IMR-90 (cell line): ENCODE measurements at regions not wholly inside any gene's neighbourhood (a gene's known extent, or its start where the extent isn't known, plus 50 kb on each side); places are given as distances from the start of the nearest gene placed in this dataset.

Source experiments
- ATAC-seq: fragments of 200-7000 bp; cut with Tn5 transposase; 2 replicates; pipeline ENCODE4 v1.9.1; 2020; ENCODE audit warnings: low read depth, mild to moderate bottlenecking, moderate library complexity
- BruUV-seq: library from RNA; stranded (reverse); fragments of 400-500 nt; replicated peaks from 2 replicates; lab custom pipeline; 2021; lab: Mats Ljungman, UMichigan
- CTCF ChIA-PET: fragments of 300-600 bp; formaldehyde crosslinking; extraction: SDS; loops from one replicate; lab custom pipeline; 2021; ENCODE audit warnings: antibody characterized with exemption; lab: Yijun Ruan, JAX
- POLR2A ChIA-PET: fragments of 300-600 bp; sonication (Branson Sonifier 250); formaldehyde crosslinking; loops from one replicate; lab custom pipeline; 2022; ENCODE audit warnings: antibody characterized with exemption; ENCODE audit not compliant: unreplicated experiment; lab: Charles Lee
- DNase-seq: peaks from one replicate; pipeline ENCODE4 v3.0.0; 2013
- H2AFZ ChIP-seq: replicated peaks from 2 replicates; pipeline ENCODE3; 2013; ENCODE audit warnings: low read length, mild to moderate bottlenecking; ENCODE audit not compliant: poor library complexity
- H2AK5ac ChIP-seq: 2 replicates; pipeline ENCODE4 v1.6.1; 2013; ENCODE audit warnings: low read depth, low read length, inconsistent platforms
- H2AK9ac ChIP-seq: replicated peaks from 2 replicates; pipeline ENCODE3; 2013; ENCODE audit warnings: mild to moderate bottlenecking, low read depth, low read length, moderate library complexity; ENCODE audit not compliant: poor library complexity
- H2BK120ac ChIP-seq: 2 replicates; pipeline ENCODE4 v1.6.1; 2013; ENCODE audit warnings: low read depth, low read length, inconsistent platforms
- H2BK15ac ChIP-seq: 3 replicates; pipeline ENCODE4 v1.6.1; 2013; ENCODE audit warnings: low read depth, low read length, inconsistent platforms
- H2BK20ac ChIP-seq: 2 replicates; pipeline ENCODE4 v1.6.1; 2013; ENCODE audit warnings: low read depth, mild to moderate bottlenecking, inconsistent platforms, low read length, moderate library complexity
- H2BK5ac ChIP-seq: 2 replicates; pipeline ENCODE4 v1.6.1; 2013; ENCODE audit warnings: mild to moderate bottlenecking, low read depth, low read length, inconsistent platforms; ENCODE audit not compliant: poor library complexity, severe bottlenecking
- H3K14ac ChIP-seq: replicated peaks from 2 replicates; pipeline ENCODE4 v1.6.1; 2013; ENCODE audit warnings: low read depth, low read length, inconsistent platforms
- H3K18ac ChIP-seq: 2 replicates; pipeline ENCODE4 v1.6.1; 2013; ENCODE audit warnings: low read depth, low read length, control low read depth
- H3K23ac ChIP-seq: 2 replicates; pipeline ENCODE4 v1.6.1; 2013; ENCODE audit warnings: low read depth, low read length, inconsistent platforms
- H3K27ac ChIP-seq: 2 replicates; pipeline ENCODE4 v1.5.1; 2013; ENCODE audit warnings: mild to moderate bottlenecking, control low read depth, low read length; ENCODE audit not compliant: insufficient read depth
- H3K27me3 ChIP-seq: 2 replicates; pipeline ENCODE4 v1.6.1; 2013; ENCODE audit warnings: low read length; ENCODE audit not compliant: control insufficient read depth, insufficient read depth
- H3K36me3 ChIP-seq: 2 replicates; pipeline ENCODE4 v1.6.1; 2013; ENCODE audit warnings: low read length, mixed read lengths; ENCODE audit not compliant: control insufficient read depth, insufficient read depth
- H3K4ac ChIP-seq: 2 replicates; pipeline ENCODE4 v1.6.1; 2013; ENCODE audit warnings: low read depth, low read length, inconsistent platforms
- H3K4me1 ChIP-seq: 2 replicates; pipeline ENCODE4 v1.6.1; 2013; ENCODE audit warnings: low read length, mixed read lengths; ENCODE audit not compliant: control insufficient read depth, insufficient read depth
- H3K4me2 ChIP-seq: 2 replicates; pipeline ENCODE4 v1.6.1; 2013; ENCODE audit warnings: low read depth, mild to moderate bottlenecking, control low read depth, low read length, moderate library complexity
- H3K4me3 ChIP-seq: 2 replicates; pipeline ENCODE4 v1.5.1; 2013; ENCODE audit warnings: low read depth, mild to moderate bottlenecking, control low read depth, low read length, moderate library complexity; ENCODE audit not compliant: insufficient read depth
- H3K56ac ChIP-seq: 2 replicates; pipeline ENCODE4 v1.6.1; 2013; ENCODE audit warnings: low read length, inconsistent platforms; ENCODE audit not compliant: insufficient read depth; ENCODE audit errors: extremely low read depth
- H3K79me1 ChIP-seq, 2 experiments: 2 replicates each; pipeline ENCODE4 v1.6.1; 2013; ENCODE audit warnings: low read length in 2 of 2, inconsistent platforms in 1 of 2, low read depth in 1 of 2
- H3K9ac ChIP-seq: 2 replicates; pipeline ENCODE4 v1.6.1; 2013; ENCODE audit warnings: low read depth, low read length, control low read depth
- H3K9me1 ChIP-seq: 2 replicates; pipeline ENCODE4 v1.6.1; 2013; ENCODE audit warnings: low read length, inconsistent platforms; ENCODE audit not compliant: insufficient read depth
- H3K9me3 ChIP-seq: 2 replicates; pipeline ENCODE4 v1.6.1; 2013; ENCODE audit warnings: low read length; ENCODE audit not compliant: control insufficient read depth, insufficient read depth
- H4K20me1 ChIP-seq: 2 replicates; pipeline ENCODE4 v1.6.1; 2013; ENCODE audit warnings: low read length, inconsistent platforms; ENCODE audit not compliant: insufficient read depth
- H4K5ac ChIP-seq: 2 replicates; pipeline ENCODE4 v1.6.1; 2013; ENCODE audit warnings: mild to moderate bottlenecking, low read depth, low read length, control low read depth
- H4K8ac ChIP-seq, 2 experiments: 2 replicates each; pipeline ENCODE4 v1.6.1; 2013; ENCODE audit warnings: low read depth in 2 of 2, low read length in 2 of 2, control low read depth in 1 of 2, inconsistent platforms in 1 of 2
- H4K91ac ChIP-seq: 2 replicates; pipeline ENCODE4 v1.6.1; 2013; ENCODE audit warnings: low read depth, low read length, inconsistent platforms; ENCODE audit not compliant: insufficient read depth
- BHLHE40 ChIP-seq: fragments of 150-350 bp; IDR thresholded peaks from 2 replicates; pipeline ENCODE4 v1.6.1; 2016; ENCODE audit warnings: mild to moderate bottlenecking, low read depth, low read length
- MAZ ChIP-seq: IDR thresholded peaks from 2 replicates; pipeline ENCODE4 v1.6.1; 2012; ENCODE audit warnings: low read depth, mild to moderate bottlenecking, low read length, improper control_type of control experiment, moderate library complexity, borderline replicate concordance
- POLR2A ChIP-seq: IDR thresholded peaks from 2 replicates; pipeline ENCODE4 v1.6.1; 2012; ENCODE audit warnings: mild to moderate bottlenecking, low read depth, low read length
- RAD21 ChIP-seq: IDR thresholded peaks from 2 replicates; pipeline ENCODE4 v1.6.1; 2012; ENCODE audit warnings: low read length, improper control_type of control experiment
- USF2 ChIP-seq: fragments of 150-350 bp; IDR thresholded peaks from 2 replicates; pipeline ENCODE4 v1.6.1; 2017; ENCODE audit warnings: mild to moderate bottlenecking, antibody characterized with exemption, low read length, low read depth
- WGBS, 2 experiments: methylation state at CpG; one replicate each; pipeline versions ENCODE4 v1.1.5 to v1.1.7; 2013; ENCODE audit warnings: missing lambda C conversion rate in 2 of 2; ENCODE audit not compliant: insufficient read length in 1 of 2; ENCODE audit errors: extremely low coverage in 2 of 2; 5-methylcytosine and 5-hydroxymethylcytosine counted together
- dilution Hi-C: fragments of 300-500 bp; cut with HindIII; formaldehyde crosslinking; loops from one replicate; pipeline ENCODE4 v1.14.3; 2018; ENCODE audit warnings: low sequenced_read_pairs; ENCODE audit not compliant: unreplicated experiment
- in situ Hi-C: fragments of 300-500 bp; cut with MboI; formaldehyde crosslinking; loops from 3 replicates; pipeline ENCODE4 v1.14.3; 2019; ENCODE audit warnings: low sequenced_read_pairs, inconsistent platforms, mixed read lengths
- intact Hi-C: fragments of 100-400 bp; cut with micrococcal nuclease; formaldehyde crosslinking; loops from 2 replicates; pipeline ENCODE4 v1.10.0; 2022
- TF ChIP-seq, protein P1 (sequence below): conservative IDR thresholded peaks from 2 replicates; pipeline ENCODE4 v1.5.1; 2012; ENCODE audit warnings: mild to moderate bottlenecking, low read depth, low read length, improper control_type of control experiment

DNA sequence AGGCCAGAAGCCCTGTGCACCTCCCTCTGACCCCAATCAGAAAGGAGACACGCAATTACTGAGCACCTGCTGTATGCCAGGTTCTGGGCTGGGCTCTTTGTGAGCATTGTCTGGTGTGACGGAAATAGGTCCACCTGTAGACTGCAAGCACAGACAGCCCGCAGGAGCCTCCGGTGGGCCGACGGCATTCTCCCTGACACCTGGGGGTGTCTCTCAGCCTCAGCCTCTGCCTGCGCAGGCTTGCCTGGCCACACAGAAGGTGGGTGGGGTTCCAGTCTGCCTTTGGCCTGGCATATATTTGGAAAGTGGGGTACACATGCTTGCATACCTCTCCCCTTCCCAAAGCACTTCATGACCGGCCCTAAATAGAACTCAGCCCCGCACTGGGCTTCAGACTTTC, 129.3 kb downstream of the BUD13 start:
- no peak overlapping the region for H2BK120ac ChIP-seq
- no peak overlapping the region for H2AFZ ChIP-seq
- no peak overlapping the region for H3K56ac ChIP-seq
- no peaks in the 10 kb centered on the region; the same call in 1 of the 2 replicates for H3K27me3 ChIP-seq
- H3K27ac ChIP-seq: no peak overlapping the region
- no peak overlapping the region for H2AK5ac ChIP-seq
- no peak overlapping the region for H4K5ac ChIP-seq
- no peak overlapping the region for H3K18ac ChIP-seq
- no peaks in the 10 kb centered on the region; the same call in 1 of the 2 replicates for H3K9me3 ChIP-seq
- H3K9ac ChIP-seq: no peak overlapping the region
- POLR2A ChIA-PET: no interaction called here
- no peak overlapping the region for H2BK20ac ChIP-seq
- H2AK9ac ChIP-seq: no peak overlapping the region
- no peak overlapping the region for H3K4me2 ChIP-seq
- in situ Hi-C loops: no loop called here
- no peak overlapping the region for H3K14ac ChIP-seq
- H4K8ac ChIP-seq: no peak overlapping the region
- dilution Hi-C loops: no loop called here
- H3K79me1 ChIP-seq: no peaks in the 10 kb centered on the region
- no peaks in the 10 kb centered on the region for H3K36me3 ChIP-seq
- ATAC-seq: no peak
- no peaks in the 10 kb centered on the region for H3K4me1 ChIP-seq
- H3K4me3 ChIP-seq: no peak overlapping the region
- no peak overlapping the region for H2BK15ac ChIP-seq
- 60% methylated on average over 1 of the region's 9 CpGs; no CpG with 5 or more reads in 1 of the 2 experiments for WGBS, 2 experiments
- no peak for DNase-seq
- BruUV-seq: no TSS peak
- no peaks in the 10 kb centered on the region for H3K9me1 ChIP-seq
- CTCF ChIA-PET: no interaction called here
- H2BK5ac ChIP-seq: no peak overlapping the region
- H4K91ac ChIP-seq: no peak overlapping the region
- intact Hi-C loops: no loop called here
- no peak for TF ChIP-seq MAZ
- TF ChIP-seq, protein P1, sequence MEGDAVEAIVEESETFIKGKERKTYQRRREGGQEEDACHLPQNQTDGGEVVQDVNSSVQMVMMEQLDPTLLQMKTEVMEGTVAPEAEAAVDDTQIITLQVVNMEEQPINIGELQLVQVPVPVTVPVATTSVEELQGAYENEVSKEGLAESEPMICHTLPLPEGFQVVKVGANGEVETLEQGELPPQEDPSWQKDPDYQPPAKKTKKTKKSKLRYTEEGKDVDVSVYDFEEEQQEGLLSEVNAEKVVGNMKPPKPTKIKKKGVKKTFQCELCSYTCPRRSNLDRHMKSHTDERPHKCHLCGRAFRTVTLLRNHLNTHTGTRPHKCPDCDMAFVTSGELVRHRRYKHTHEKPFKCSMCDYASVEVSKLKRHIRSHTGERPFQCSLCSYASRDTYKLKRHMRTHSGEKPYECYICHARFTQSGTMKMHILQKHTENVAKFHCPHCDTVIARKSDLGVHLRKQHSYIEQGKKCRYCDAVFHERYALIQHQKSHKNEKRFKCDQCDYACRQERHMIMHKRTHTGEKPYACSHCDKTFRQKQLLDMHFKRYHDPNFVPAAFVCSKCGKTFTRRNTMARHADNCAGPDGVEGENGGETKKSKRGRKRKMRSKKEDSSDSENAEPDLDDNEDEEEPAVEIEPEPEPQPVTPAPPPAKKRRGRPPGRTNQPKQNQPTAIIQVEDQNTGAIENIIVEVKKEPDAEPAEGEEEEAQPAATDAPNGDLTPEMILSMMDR: no peak
- no peak for TF ChIP-seq BHLHE40
- TF ChIP-seq POLR2A: no peak
- TF ChIP-seq RAD21: no peak
- TF ChIP-seq USF2: no peak
- H3K4ac ChIP-seq: no peak overlapping the region
- no peaks in the 10 kb centered on the region for H4K20me1 ChIP-seq
- no peak overlapping the region for H3K23ac ChIP-seq
